ENCODE measurements at regions not wholly inside any gene's neighbourhood (a gene's known extent, or its start where the extent isn't known, plus 50 kb on each side); places are given as distances from the start of the nearest gene placed in this dataset.
A peak's percentile ranks its signal among the peaks of the same experiment; 100 is the strongest.

- Histone ChIP-seq H3K27ac (ENCODE audit: control insufficient read depth, insufficient read depth, low read length) (peak overlapping the region; percentile 65), H3K36me3 (ENCODE audit: control insufficient read depth in 2 of 2, extremely low read depth in 1 of 2, insufficient read depth in 2 of 2, low read length in 2 of 2) (no peaks in the 10 kb centered on the region), H3K27me3 (ENCODE audit: control insufficient read depth, extremely low read depth, insufficient read depth, low read length) (no peaks in the 10 kb centered on the region), H3K9ac (ENCODE audit: control insufficient read depth, extremely low read depth, insufficient read depth, low read length) (peak overlapping the region; percentile 20), H3K4me2 (ENCODE audit: control insufficient read depth, extremely low read depth, insufficient read depth, low read depth, low read length) (peak overlapping the region; percentile 42), H3K9me1 (ENCODE audit: control insufficient read depth, extremely low read depth, insufficient read depth, low read length) (peaks cover 3% of the 10 kb centered on the region), H3K4me1 (ENCODE audit: control insufficient read depth, extremely low read depth, insufficient read depth, low read length) (peaks cover 85% of the 10 kb centered on the region), H4K20me1 (ENCODE audit: control insufficient read depth, extremely low read depth, insufficient read depth, low read length) (no peaks in the 10 kb centered on the region), H3K79me2 (ENCODE audit: control insufficient read depth, insufficient read depth, low read length) (no peaks in the 10 kb centered on the region), H3K9me3 (ENCODE audit: control insufficient read depth, low read depth, low read length) (no peaks in the 10 kb centered on the region), H3K4me3 (ENCODE audit: control insufficient read depth in 2 of 3, extremely low read depth in 1 of 3, insufficient read depth in 2 of 3, low read depth in 1 of 3, low read length in 3 of 3) (no peak overlapping the region), H2AFZ (ENCODE audit: control insufficient read depth, low read length) (no peak overlapping the region)
- FAIRE-seq, result peak; percentile 92
- no peak for TF ChIP-seq EZH2 (IDR thresholded peaks at IDR 0.05; ENCODE audit: low read length)
- no peak for TF ChIP-seq CTCF (optimal IDR thresholded peaks at IDR 0.05 in 1 of 3, IDR thresholded peaks at IDR 0.05 in 1 of 3, conservative IDR thresholded peaks at IDR 0.05 in 1 of 3; ENCODE audit: extremely low read depth in 1 of 3, insufficient read depth in 2 of 3, low read length in 3 of 3)
- dilution Hi-C loops (cut with MboI; ENCODE audit: extremely low pct_ligation_motif_present, low sequenced_read_pairs), result no loop called here
- DNase-seq (ENCODE audit: low read depth, low spot score), result peak; percentile 69
These were observed 89.4 kb upstream of the SIRPA start for GRCh38 chr20:1805816-1806215.

DNA sequence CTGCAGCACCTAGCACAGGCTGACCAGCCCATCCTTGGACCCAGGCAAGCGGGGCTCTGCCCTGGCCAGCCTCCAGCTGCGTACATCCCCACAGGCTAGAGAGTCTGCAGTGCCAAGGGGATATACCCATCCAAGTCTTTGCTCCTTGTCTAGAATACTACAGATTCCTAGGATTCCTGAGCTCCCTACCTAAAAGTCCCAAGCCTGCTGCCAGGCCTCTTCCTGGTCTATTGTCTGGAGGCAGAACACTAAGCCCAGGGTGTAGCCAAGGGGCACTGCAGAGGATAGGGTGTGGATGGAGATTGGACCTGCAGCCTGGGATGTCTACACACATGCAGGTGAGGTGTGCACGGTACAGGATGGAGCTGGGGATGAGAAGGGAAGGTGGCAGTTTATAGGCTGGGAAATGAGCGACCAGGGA lies 90.0 kb upstream of the SIRPA start:
- no peak overlapping the region for H3K4me3 ChIP-seq (ENCODE audit: control insufficient read depth in 2 of 3, extremely low read depth in 1 of 3, insufficient read depth in 2 of 3, low read depth in 1 of 3, low read length in 3 of 3)
- TF ChIP-seq CTCF (optimal IDR thresholded peaks at IDR 0.05 in 1 of 3, IDR thresholded peaks at IDR 0.05 in 1 of 3, conservative IDR thresholded peaks at IDR 0.05 in 1 of 3; ENCODE audit: extremely low read depth in 1 of 3, insufficient read depth in 2 of 3, low read length in 3 of 3), result no peak
- no peak for TF ChIP-seq EZH2 (IDR thresholded peaks at IDR 0.05; ENCODE audit: low read length)
- peak overlapping the region; percentile 42 for H3K4me2 ChIP-seq (ENCODE audit: control insufficient read depth, extremely low read depth, insufficient read depth, low read depth, low read length)
- H3K9me3 ChIP-seq (ENCODE audit: control insufficient read depth, low read depth, low read length), result no peaks in the 10 kb centered on the region
- H3K79me2 ChIP-seq (ENCODE audit: control insufficient read depth, insufficient read depth, low read length), result no peaks in the 10 kb centered on the region
- no peaks in the 10 kb centered on the region for H4K20me1 ChIP-seq (ENCODE audit: control insufficient read depth, extremely low read depth, insufficient read depth, low read length)
- DNase-seq (ENCODE audit: low read depth, low spot score) (peak; percentile 72), FAIRE-seq (no peak)
- H2AFZ ChIP-seq (ENCODE audit: control insufficient read depth, low read length), result no peak overlapping the region
- no peaks in the 10 kb centered on the region for H3K27me3 ChIP-seq (ENCODE audit: control insufficient read depth, extremely low read depth, insufficient read depth, low read length)
- H3K36me3 ChIP-seq (ENCODE audit: control insufficient read depth in 2 of 2, extremely low read depth in 1 of 2, insufficient read depth in 2 of 2, low read length in 2 of 2), result no peaks in the 10 kb centered on the region
- dilution Hi-C loops (cut with MboI; ENCODE audit: extremely low pct_ligation_motif_present, low sequenced_read_pairs), result no loop called here
- peaks cover 3% of the 10 kb centered on the region for H3K9me1 ChIP-seq (ENCODE audit: control insufficient read depth, extremely low read depth, insufficient read depth, low read length)
- peaks cover 78% of the 10 kb centered on the region for H3K4me1 ChIP-seq (ENCODE audit: control insufficient read depth, extremely low read depth, insufficient read depth, low read length)
- peak overlapping the region; percentile 54 for H3K27ac ChIP-seq (ENCODE audit: control insufficient read depth, insufficient read depth, low read length)
- peak overlapping the region; percentile 7 for H3K9ac ChIP-seq (ENCODE audit: control insufficient read depth, extremely low read depth, insufficient read depth, low read length)
